GM10266 (cell line): ENCODE measurements at regions not wholly inside any gene's neighbourhood (a gene's known extent, or its start where the extent isn't known, plus 50 kb on each side); places are given as distances from the start of the nearest gene placed in this dataset.

ENCODE experiments used
- DNase-seq: peaks from one replicate; pipeline ENCODE4 v3.0.0; 2012; ENCODE audit errors: extremely low spot score
- TF ChIP-seq, protein P1 (sequence below): IDR thresholded peaks from 2 replicates; pipeline ENCODE4 v1.5.1; 2012; ENCODE audit warnings: mild to moderate bottlenecking, low read depth; ENCODE audit not compliant: control insufficient read depth, insufficient read depth; ENCODE audit errors: missing control alignments

DNA sequence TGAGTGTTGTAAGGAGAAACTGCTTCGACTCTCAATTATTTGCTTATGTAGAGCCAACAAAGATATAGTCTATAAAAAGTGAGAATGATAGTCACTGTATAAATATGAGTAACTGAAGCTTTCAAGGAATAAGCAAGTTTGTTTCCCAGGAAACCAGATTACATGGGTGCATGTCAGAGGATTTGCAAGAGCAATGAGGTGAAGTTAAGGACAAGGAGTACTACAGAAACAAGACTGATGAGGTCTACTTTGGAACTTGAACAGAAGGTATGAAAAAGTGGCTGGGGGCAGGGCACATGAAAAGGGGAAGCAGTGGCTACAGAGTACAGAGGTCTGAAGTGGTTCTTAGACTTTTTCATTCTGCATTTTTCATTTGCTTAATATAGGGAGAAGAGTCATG is 321.0 kb upstream of the CXXC4 start:
- no peak for DNase-seq
- TF ChIP-seq, protein P1, sequence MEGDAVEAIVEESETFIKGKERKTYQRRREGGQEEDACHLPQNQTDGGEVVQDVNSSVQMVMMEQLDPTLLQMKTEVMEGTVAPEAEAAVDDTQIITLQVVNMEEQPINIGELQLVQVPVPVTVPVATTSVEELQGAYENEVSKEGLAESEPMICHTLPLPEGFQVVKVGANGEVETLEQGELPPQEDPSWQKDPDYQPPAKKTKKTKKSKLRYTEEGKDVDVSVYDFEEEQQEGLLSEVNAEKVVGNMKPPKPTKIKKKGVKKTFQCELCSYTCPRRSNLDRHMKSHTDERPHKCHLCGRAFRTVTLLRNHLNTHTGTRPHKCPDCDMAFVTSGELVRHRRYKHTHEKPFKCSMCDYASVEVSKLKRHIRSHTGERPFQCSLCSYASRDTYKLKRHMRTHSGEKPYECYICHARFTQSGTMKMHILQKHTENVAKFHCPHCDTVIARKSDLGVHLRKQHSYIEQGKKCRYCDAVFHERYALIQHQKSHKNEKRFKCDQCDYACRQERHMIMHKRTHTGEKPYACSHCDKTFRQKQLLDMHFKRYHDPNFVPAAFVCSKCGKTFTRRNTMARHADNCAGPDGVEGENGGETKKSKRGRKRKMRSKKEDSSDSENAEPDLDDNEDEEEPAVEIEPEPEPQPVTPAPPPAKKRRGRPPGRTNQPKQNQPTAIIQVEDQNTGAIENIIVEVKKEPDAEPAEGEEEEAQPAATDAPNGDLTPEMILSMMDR: no peak

DNA sequence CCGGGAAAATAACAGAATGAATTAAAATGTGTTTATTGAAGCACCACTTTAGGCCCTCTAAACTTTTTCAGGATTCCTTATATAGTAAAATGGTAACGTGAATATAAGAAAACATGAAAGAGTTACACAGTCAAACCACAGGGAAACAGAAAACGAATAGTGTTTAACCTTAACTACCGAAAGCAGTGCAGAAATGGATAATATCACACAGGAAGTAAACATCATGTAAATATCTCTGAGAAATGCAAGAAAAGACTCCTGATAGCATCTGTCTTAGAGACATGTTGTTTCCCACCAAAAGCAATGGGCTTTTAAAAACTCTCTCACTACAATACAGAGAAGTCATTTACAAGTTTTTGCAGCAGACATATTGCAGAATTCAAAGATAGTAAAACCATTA is 323.9 kb upstream of the CXXC4 start:
- TF ChIP-seq, protein P1: no peak
- no peak for DNase-seq

DNA sequence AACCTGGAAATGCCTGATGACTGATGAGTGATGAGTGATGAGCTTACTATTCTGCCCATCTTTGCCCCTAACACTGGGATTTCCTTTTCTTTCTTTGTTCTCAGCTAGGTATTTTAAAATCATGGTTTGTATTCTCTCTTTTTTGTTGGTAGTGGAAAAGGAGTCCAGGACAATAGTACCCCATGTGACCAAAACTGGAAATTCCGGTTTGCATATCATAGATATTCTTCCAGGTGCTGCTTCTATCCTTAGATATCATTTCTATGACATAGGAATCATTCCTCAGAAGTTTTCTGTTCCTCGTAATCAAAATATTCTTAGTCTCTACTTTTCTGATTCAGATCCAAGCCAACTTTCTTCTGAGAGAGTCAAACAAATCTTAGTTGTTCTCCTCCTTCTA is 320.5 kb upstream of the TET2 start:
- no peak for DNase-seq
- TF ChIP-seq, protein P1: no peak

DNA sequence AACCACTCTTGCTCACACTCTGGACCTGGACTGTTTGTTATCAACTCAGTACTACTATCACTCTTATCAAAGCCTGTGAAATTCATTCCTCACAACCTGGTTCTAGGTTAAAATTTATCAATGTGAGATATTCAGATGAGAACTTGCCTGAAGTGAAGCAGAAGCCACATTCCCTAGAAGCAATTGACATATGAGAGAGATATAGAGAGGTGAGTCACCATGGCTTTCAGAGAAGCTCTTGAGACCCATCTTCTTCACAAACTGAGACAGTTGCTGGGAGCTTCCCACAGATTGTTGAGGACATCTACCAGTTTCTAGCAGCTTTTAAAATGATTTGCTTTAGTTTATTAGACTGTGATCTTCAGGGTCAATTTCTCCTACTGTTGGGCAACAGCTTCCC is 316.9 kb upstream of the TET2 start:
- TF ChIP-seq, protein P1: no peak
- no peak for DNase-seq

DNA sequence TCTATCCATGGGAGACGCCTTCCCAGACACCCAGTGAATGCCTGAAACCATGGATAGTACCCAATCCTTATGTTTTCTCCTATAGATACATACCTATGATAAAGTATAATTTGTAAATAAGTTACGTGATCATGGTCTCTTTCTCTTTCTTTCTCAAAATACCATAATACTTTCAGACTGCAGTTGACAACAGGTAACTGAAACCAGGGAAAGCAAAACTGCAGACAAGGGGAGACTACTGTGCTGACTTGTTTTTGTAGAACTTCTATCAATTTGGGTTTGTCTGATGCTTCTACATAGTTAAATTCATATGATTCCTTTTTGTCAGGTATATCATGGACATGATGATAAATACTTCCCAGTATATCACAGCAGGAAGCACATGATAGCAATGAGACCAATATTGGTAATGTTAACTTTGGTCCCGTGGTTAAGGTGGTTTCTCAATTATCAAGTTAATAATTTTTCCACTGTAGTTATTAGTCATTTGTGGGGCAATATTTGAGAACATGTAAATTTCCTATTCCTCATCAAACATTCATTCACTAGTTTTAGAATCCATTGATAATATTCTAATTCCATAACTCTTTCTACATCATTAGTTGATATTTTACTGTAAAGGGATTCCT is 298.0 kb upstream of the TET2 start:
- no peak for DNase-seq
- TF ChIP-seq, protein P1: no peak

DNA sequence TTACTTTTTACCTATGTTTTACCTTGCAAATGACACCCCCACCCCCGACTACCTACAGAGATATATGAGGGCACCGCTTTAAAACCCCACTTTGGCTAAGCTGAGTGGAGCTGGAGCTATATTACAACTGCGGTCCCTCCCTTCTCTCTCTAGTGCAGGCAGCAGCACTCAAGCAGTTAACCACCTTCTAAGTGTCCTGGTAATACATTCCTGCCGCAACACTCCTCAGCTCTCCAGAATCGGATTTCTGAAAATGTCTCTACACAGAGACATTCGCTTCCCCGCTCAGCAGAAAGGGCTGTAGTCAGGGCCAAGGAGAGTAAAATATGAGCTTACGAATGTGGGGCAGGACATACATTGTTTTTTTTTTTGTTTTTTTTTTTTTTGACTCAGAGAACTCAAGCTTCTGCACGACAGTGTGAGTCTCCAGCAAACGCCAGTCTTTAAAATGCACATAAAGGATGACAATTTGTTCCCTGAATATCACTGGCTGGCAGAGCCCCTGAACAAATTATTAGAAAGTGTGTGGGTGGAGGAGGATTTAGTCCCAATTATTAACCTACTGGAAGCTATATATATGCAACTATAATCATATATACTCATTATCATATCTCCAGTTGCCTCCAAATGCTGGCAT is 287.0 kb upstream of the TET2 start:
- no peak for DNase-seq
- TF ChIP-seq, protein P1: no peak
